ENCODE measurements at regions not wholly inside any gene's neighbourhood (a gene's known extent, or its start where the extent isn't known, plus 50 kb on each side); places are given as distances from the start of the nearest gene placed in this dataset.

DNA sequence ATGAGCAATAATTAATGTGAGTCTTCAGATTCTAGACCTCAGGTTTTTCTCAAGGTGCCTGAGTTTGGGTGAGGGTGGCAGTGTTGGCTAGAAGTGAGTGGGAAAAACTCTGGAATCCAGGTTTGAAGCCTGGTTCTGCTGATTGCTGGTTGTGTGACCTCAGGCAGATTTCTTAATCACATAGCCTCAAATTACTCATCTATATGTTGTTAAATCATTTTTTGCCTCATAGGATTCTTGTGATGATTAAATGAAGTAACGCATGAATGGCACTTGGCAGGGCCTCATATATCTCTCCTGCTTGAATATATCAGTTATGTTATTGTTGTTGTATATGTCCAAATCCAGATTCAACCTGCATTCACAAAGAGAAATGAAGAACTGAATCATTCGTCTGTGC is 60.5 kb downstream of the NR2F2 start:
- no peak overlapping the region for H2AFZ ChIP-seq (ENCODE audit: low read depth, low read length)
- TF ChIP-seq CTCF (IDR thresholded peaks at IDR 0.05; ENCODE audit: low read depth, low read length) (no peak), EZH2phosphoT487 (IDR thresholded peaks at IDR 0.05; ENCODE audit: low read depth) (no peak)
- H3K4me2 ChIP-seq (ENCODE audit: low read length): no peak overlapping the region

GRCh38 chr15:96392380-96393208 is 62.1 kb downstream of the NR2F2 start:
- Histone ChIP-seq H3K4me3 (ENCODE audit: low read length) (no peak overlapping the region), H4K20me1 (ENCODE audit: insufficient read depth, low read length) (no peaks in the 10 kb centered on the region), H3K9me3 (ENCODE audit: insufficient read depth, low read length) (no peaks in the 10 kb centered on the region), H3K4me1 (ENCODE audit: low read length) (no peaks in the 10 kb centered on the region), H3K27me3 (ENCODE audit: low read depth, low read length) (no peaks in the 10 kb centered on the region; the same call in 1 of the 2 replicates), H2AFZ (ENCODE audit: low read depth, low read length) (no peak overlapping the region), H3K4me2 (ENCODE audit: low read length) (no peak overlapping the region), H3K27ac (ENCODE audit: low read length) (no peak overlapping the region), H3K79me2 (ENCODE audit: low read length) (no peaks in the 10 kb centered on the region), H3K36me3 (replicated peaks; ENCODE audit: low read depth, low read length) (no peaks in the 10 kb centered on the region), H3K9ac (ENCODE audit: low read length) (no peak overlapping the region)
- no peak for TF ChIP-seq EZH2phosphoT487 (IDR thresholded peaks at IDR 0.05; ENCODE audit: low read depth)
- no peak for TF ChIP-seq CTCF (IDR thresholded peaks at IDR 0.05; ENCODE audit: low read depth, low read length)

More for the DNA sequence above, 60.5 kb downstream of the NR2F2 start:
- no peak overlapping the region for H3K4me3 ChIP-seq (ENCODE audit: low read length)
- H3K9ac ChIP-seq (ENCODE audit: low read length): no peak overlapping the region
- no peaks in the 10 kb centered on the region; the same call in 1 of the 2 replicates for H3K27me3 ChIP-seq (ENCODE audit: low read depth, low read length)
- H3K9me3 ChIP-seq (ENCODE audit: insufficient read depth, low read length): no peaks in the 10 kb centered on the region
- H3K79me2 ChIP-seq (ENCODE audit: low read length): no peaks in the 10 kb centered on the region
- no peak overlapping the region for H3K27ac ChIP-seq (ENCODE audit: low read length)
- no peaks in the 10 kb centered on the region for H4K20me1 ChIP-seq (ENCODE audit: insufficient read depth, low read length)
- no peaks in the 10 kb centered on the region for H3K4me1 ChIP-seq (ENCODE audit: low read length)
- no peaks in the 10 kb centered on the region for H3K36me3 ChIP-seq (replicated peaks; ENCODE audit: low read depth, low read length)

DNA sequence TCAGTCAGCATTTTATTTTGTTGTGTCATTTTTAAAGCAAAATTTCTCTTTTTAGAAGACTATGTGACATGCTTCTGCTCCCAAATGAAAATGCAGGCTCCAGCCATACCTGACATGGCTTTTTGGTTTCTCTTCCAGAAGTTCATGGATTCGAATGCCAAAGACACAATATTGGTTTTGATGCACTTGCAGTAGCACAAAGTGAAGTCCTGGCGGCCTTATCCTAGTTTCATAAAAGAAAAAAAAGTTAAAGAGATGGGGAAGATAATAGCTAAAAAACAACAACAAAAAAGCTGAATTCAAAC is 62.7 kb downstream of the NR2F2 start:
- Histone ChIP-seq H3K4me2 (ENCODE audit: low read length) (no peak overlapping the region), H3K4me3 (ENCODE audit: low read length) (no peak overlapping the region), H3K79me2 (ENCODE audit: low read length) (no peaks in the 10 kb centered on the region), H3K9ac (ENCODE audit: low read length) (no peak overlapping the region), H4K20me1 (ENCODE audit: insufficient read depth, low read length) (no peaks in the 10 kb centered on the region), H3K36me3 (replicated peaks; ENCODE audit: low read depth, low read length) (no peaks in the 10 kb centered on the region), H3K9me3 (ENCODE audit: insufficient read depth, low read length) (no peaks in the 10 kb centered on the region), H3K27ac (ENCODE audit: low read length) (no peak overlapping the region), H3K27me3 (ENCODE audit: low read depth, low read length) (no peaks in the 10 kb centered on the region; the same call in 1 of the 2 replicates), H3K4me1 (ENCODE audit: low read length) (no peaks in the 10 kb centered on the region), H2AFZ (ENCODE audit: low read depth, low read length) (no peak overlapping the region)
- TF ChIP-seq CTCF (IDR thresholded peaks at IDR 0.05; ENCODE audit: low read depth, low read length) (no peak), EZH2phosphoT487 (IDR thresholded peaks at IDR 0.05; ENCODE audit: low read depth) (no peak)

DNA sequence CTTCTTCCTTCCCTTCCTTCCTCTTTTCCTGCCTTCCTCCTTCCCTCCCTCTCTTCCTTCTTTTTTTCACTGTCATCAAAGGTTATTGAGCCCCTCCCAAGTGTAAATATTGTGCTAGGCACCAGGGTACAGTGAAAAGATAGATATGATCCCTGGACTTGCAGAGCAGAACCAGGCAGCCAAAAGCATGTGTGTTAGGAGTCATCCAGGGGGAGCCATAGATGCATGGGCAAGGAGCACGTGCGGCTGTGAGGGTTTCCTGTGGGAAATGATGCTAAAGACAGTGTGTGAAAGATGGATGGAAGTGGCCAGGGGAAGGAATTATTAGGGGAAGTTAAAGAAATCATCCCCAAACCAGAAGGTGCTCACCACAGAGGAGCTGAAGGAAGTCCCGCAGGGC is 65.2 kb downstream of the NR2F2 start:
- Histone ChIP-seq H3K27ac (ENCODE audit: low read length) (no peak overlapping the region), H3K4me3 (ENCODE audit: low read length) (no peak overlapping the region), H3K4me2 (ENCODE audit: low read length) (no peak overlapping the region), H3K9ac (ENCODE audit: low read length) (no peak overlapping the region), H3K79me2 (ENCODE audit: low read length) (no peaks in the 10 kb centered on the region), H3K4me1 (ENCODE audit: low read length) (no peaks in the 10 kb centered on the region), H4K20me1 (ENCODE audit: insufficient read depth, low read length) (no peaks in the 10 kb centered on the region), H3K36me3 (replicated peaks; ENCODE audit: low read depth, low read length) (no peaks in the 10 kb centered on the region), H3K27me3 (ENCODE audit: low read depth, low read length) (no peaks in the 10 kb centered on the region; the same call in 1 of the 2 replicates), H3K9me3 (ENCODE audit: insufficient read depth, low read length) (no peaks in the 10 kb centered on the region), H2AFZ (ENCODE audit: low read depth, low read length) (no peak overlapping the region)
- TF ChIP-seq CTCF (IDR thresholded peaks at IDR 0.05; ENCODE audit: low read depth, low read length): no peak
- no peak for TF ChIP-seq EZH2phosphoT487 (IDR thresholded peaks at IDR 0.05; ENCODE audit: low read depth)

Data from OCI-LY3 (cell line).